Mesendoderm (in vitro differentiated cells): ENCODE measurements at regions not wholly inside any gene's neighbourhood (a gene's known extent, or its start where the extent isn't known, plus 50 kb on each side); places are given as distances from the start of the nearest gene placed in this dataset.

ENCODE experiments used
- DNase-seq: peaks from one replicate; pipeline ENCODE4 v3.0.0; 2013
- H2AK5ac ChIP-seq: 2 replicates; pipeline ENCODE4 v1.6.1; 2013; ENCODE audit warnings: low read length, inconsistent platforms
- H2BK120ac ChIP-seq: 2 replicates; pipeline ENCODE4 v1.6.1; 2013; ENCODE audit warnings: low read depth, mild to moderate bottlenecking, low read length, moderate library complexity, mixed read lengths
- H2BK15ac ChIP-seq: replicated peaks from 2 replicates; pipeline ENCODE4 v1.6.1; 2013; ENCODE audit warnings: low read depth, mild to moderate bottlenecking, moderate library complexity
- H2BK5ac ChIP-seq: 2 replicates; pipeline ENCODE4 v1.6.1; 2013; ENCODE audit warnings: low read length, inconsistent platforms
- H3K18ac ChIP-seq: 2 replicates; pipeline ENCODE4 v1.6.1; 2013; ENCODE audit warnings: mild to moderate bottlenecking, low read length, mixed read lengths
- H3K23ac ChIP-seq: one replicate; pipeline ENCODE4 v1.6.1; 2013; ENCODE audit warnings: low read length
- H3K27ac ChIP-seq: 2 replicates; pipeline ENCODE4 v1.5.1; 2013; ENCODE audit warnings: low read depth, mild to moderate bottlenecking, inconsistent platforms, low read length, moderate library complexity
- H3K27me3 ChIP-seq: 2 replicates; pipeline ENCODE4 v1.6.1; 2013; ENCODE audit warnings: low read length, control low read depth, mild to moderate bottlenecking, inconsistent platforms; ENCODE audit not compliant: insufficient read depth, poor library complexity
- H3K36me3 ChIP-seq: 2 replicates; pipeline ENCODE4 v1.6.1; 2013; ENCODE audit warnings: low read length, inconsistent platforms; ENCODE audit not compliant: control insufficient read depth, insufficient read depth
- H3K4ac ChIP-seq: one replicate; pipeline ENCODE4 v1.6.1; 2013; ENCODE audit warnings: low read depth, mild to moderate bottlenecking, low read length, moderate library complexity
- H3K4me1 ChIP-seq: 2 replicates; pipeline ENCODE4 v1.6.1; 2013; ENCODE audit warnings: low read depth, low read length, inconsistent platforms; ENCODE audit not compliant: control insufficient read depth
- H3K4me2 ChIP-seq: 2 replicates; pipeline ENCODE4 v1.6.1; 2013; ENCODE audit warnings: low read length
- H3K4me3 ChIP-seq: 2 replicates; pipeline ENCODE4 v1.5.1; 2013; ENCODE audit warnings: mild to moderate bottlenecking, low read length
- H3K56ac ChIP-seq: one replicate; pipeline ENCODE4 v1.6.1; 2013; ENCODE audit warnings: low read length
- H3K79me1 ChIP-seq: 2 replicates; pipeline ENCODE4 v1.6.1; 2013; ENCODE audit warnings: low read length, inconsistent platforms
- H3K79me2 ChIP-seq: 2 replicates; pipeline ENCODE4 v1.6.1; 2013; ENCODE audit warnings: mild to moderate bottlenecking, low read length; ENCODE audit not compliant: control insufficient read depth, insufficient read depth
- H3K9ac ChIP-seq: 2 replicates; pipeline ENCODE4 v1.6.1; 2013; ENCODE audit warnings: low read length, inconsistent platforms
- H4K5ac ChIP-seq: one replicate; pipeline ENCODE4 v1.6.1; 2013; ENCODE audit warnings: low read length
- H4K8ac ChIP-seq: one replicate; pipeline ENCODE4 v1.6.1; 2013; ENCODE audit warnings: low read depth, mild to moderate bottlenecking, control low read depth, low read length, moderate library complexity
- WGBS: extraction: QIAGEN DNeasy Blood & Tissue Kit; methylation state at CpG from one replicate; pipeline ENCODE4 v1.1.7; 2013; ENCODE audit warnings: low lambda C conversion rate, missing lambda C conversion rate; ENCODE audit not compliant: insufficient coverage; ENCODE audit errors: extremely low coverage; 5-methylcytosine and 5-hydroxymethylcytosine counted together

- Histone ChIP-seq H3K36me3 (no peaks in the 10 kb centered on the region), H3K56ac (no peak overlapping the region), H2BK5ac (no peak overlapping the region), H4K8ac (no peak overlapping the region), H3K27ac (no peak overlapping the region), H3K9ac (no peak overlapping the region), H3K18ac (no peak overlapping the region), H4K5ac (no peak overlapping the region), H3K4me2 (no peak overlapping the region), H3K27me3 (no peaks in the 10 kb centered on the region), H3K4ac (no peak overlapping the region), H3K4me3 (no peak overlapping the region), H2BK120ac (no peak overlapping the region), H3K79me2 (no peaks in the 10 kb centered on the region), H3K23ac (no peak overlapping the region), H3K4me1 (peaks cover 2% of the 10 kb centered on the region), H3K79me1 (no peaks in the 10 kb centered on the region), H2BK15ac (no peak overlapping the region), H2AK5ac (no peak overlapping the region)
- peak; percentile 93 for DNase-seq
- no CpG with 5 or more reads among the region's 11 CpGs for WGBS
Measured at GRCh38 chr6:14664621-14665315, 547.2 kb downstream of the CD83 start.

GRCh38 chr6:14665827-14666724, 548.5 kb downstream of the CD83 start:
- Histone ChIP-seq H3K36me3 (no peaks in the 10 kb centered on the region), H3K27me3 (no peaks in the 10 kb centered on the region), H2BK15ac (no peak overlapping the region), H3K4me3 (no peak overlapping the region), H3K79me2 (no peaks in the 10 kb centered on the region), H3K23ac (no peak overlapping the region), H3K79me1 (no peaks in the 10 kb centered on the region), H3K4me2 (no peak overlapping the region), H3K4ac (no peak overlapping the region), H2AK5ac (no peak overlapping the region), H4K5ac (no peak overlapping the region), H3K27ac (no peak overlapping the region), H3K18ac (no peak overlapping the region), H4K8ac (no peak overlapping the region), H3K9ac (no peak overlapping the region), H2BK5ac (no peak overlapping the region), H3K4me1 (peaks cover 2% of the 10 kb centered on the region), H3K56ac (no peak overlapping the region), H2BK120ac (no peak overlapping the region)
- no CpG with 5 or more reads among the region's 11 CpGs for WGBS
- no peak for DNase-seq

- H3K9ac ChIP-seq = no peak overlapping the region
- H2BK120ac ChIP-seq = no peak overlapping the region
- H3K56ac ChIP-seq = no peak overlapping the region
- H4K5ac ChIP-seq = no peak overlapping the region
- WGBS = no CpG with 5 or more reads among the region's 7 CpGs
- no peaks in the 10 kb centered on the region for H3K27me3 ChIP-seq
- H3K4me2 ChIP-seq = no peak overlapping the region
- no peaks in the 10 kb centered on the region for H3K4me1 ChIP-seq
- H3K79me1 ChIP-seq = no peaks in the 10 kb centered on the region
- H3K79me2 ChIP-seq = no peaks in the 10 kb centered on the region
- no peak overlapping the region for H3K4me3 ChIP-seq
- no peak for DNase-seq
- H2BK5ac ChIP-seq = no peak overlapping the region
- no peak overlapping the region for H2AK5ac ChIP-seq
- H3K27ac ChIP-seq = no peak overlapping the region
- H4K8ac ChIP-seq = no peak overlapping the region
- no peaks in the 10 kb centered on the region for H3K36me3 ChIP-seq
- no peak overlapping the region for H3K4ac ChIP-seq
- no peak overlapping the region for H2BK15ac ChIP-seq
- no peak overlapping the region for H3K18ac ChIP-seq
- H3K23ac ChIP-seq = no peak overlapping the region
Measured at GRCh38 chr6:14670806-14671205, 553.2 kb downstream of the CD83 start.

GRCh38 chr6:14671261-14671681, 553.7 kb downstream of the CD83 start:
- Histone ChIP-seq H3K79me1 (no peaks in the 10 kb centered on the region), H3K27me3 (no peaks in the 10 kb centered on the region), H2BK5ac (no peak overlapping the region), H3K4ac (no peak overlapping the region), H3K4me1 (no peaks in the 10 kb centered on the region), H3K27ac (no peak overlapping the region), H2BK15ac (no peak overlapping the region), H2BK120ac (no peak overlapping the region), H3K18ac (no peak overlapping the region), H3K9ac (no peak overlapping the region), H3K4me3 (no peak overlapping the region), H2AK5ac (no peak overlapping the region), H3K56ac (no peak overlapping the region), H3K4me2 (no peak overlapping the region), H4K8ac (no peak overlapping the region), H3K36me3 (no peaks in the 10 kb centered on the region), H4K5ac (no peak overlapping the region), H3K79me2 (no peaks in the 10 kb centered on the region), H3K23ac (no peak overlapping the region)
- WGBS = no CpG with 5 or more reads among the region's 1 CpG
- no peak for DNase-seq

- Histone ChIP-seq H2BK120ac (no peak overlapping the region), H2BK5ac (no peak overlapping the region), H3K4me1 (no peaks in the 10 kb centered on the region), H3K4me2 (no peak overlapping the region), H3K36me3 (no peaks in the 10 kb centered on the region), H3K18ac (no peak overlapping the region), H2AK5ac (no peak overlapping the region), H3K4ac (no peak overlapping the region), H3K27ac (no peak overlapping the region), H3K56ac (no peak overlapping the region), H3K27me3 (no peaks in the 10 kb centered on the region), H3K79me1 (no peaks in the 10 kb centered on the region), H2BK15ac (no peak overlapping the region), H4K8ac (no peak overlapping the region), H3K23ac (no peak overlapping the region), H4K5ac (no peak overlapping the region), H3K79me2 (no peaks in the 10 kb centered on the region), H3K4me3 (no peak overlapping the region), H3K9ac (no peak overlapping the region)
- no CpG with 5 or more reads among the region's 1 CpG for WGBS
- no peak for DNase-seq
Measured at GRCh38 chr6:14671937-14672336, 554.4 kb downstream of the CD83 start.
